Islet precursor cell (in vitro differentiated cells): ENCODE measurements at regions not wholly inside any gene's neighbourhood (a gene's known extent, or its start where the extent isn't known, plus 50 kb on each side); places are given as distances from the start of the nearest gene placed in this dataset.

Source experiments
- DNase-seq: peaks from one replicate; pipeline ENCODE4 v3.0.0-alpha.2; 2018

GRCh38 chr3:72386327-72387000 lies 461.8 kb downstream of the SHQ1 start:
- DNase-seq, result no peak

GRCh38 chr3:72385167-72385566 lies 463.1 kb downstream of the SHQ1 start:
- no peak for DNase-seq

GRCh38 chr3:72384602-72385001 lies 463.6 kb downstream of the SHQ1 start:
- DNase-seq, result no peak

- no peak for DNase-seq
Measured at GRCh38 chr3:72383883-72384282, 464.4 kb downstream of the SHQ1 start.

- no peak for DNase-seq
Measured at GRCh38 chr3:72383230-72383629, 465.0 kb downstream of the SHQ1 start.

- DNase-seq, result no peak
Measured at GRCh38 chr3:72382460-72382859, 465.8 kb downstream of the SHQ1 start.

GRCh38 chr3:72381584-72381983 lies 466.7 kb downstream of the SHQ1 start:
- DNase-seq, result no peak

GRCh38 chr3:72380711-72381493 lies 467.3 kb downstream of the SHQ1 start:
- no peak for DNase-seq

GRCh38 chr3:72380193-72380592 lies 468.1 kb downstream of the SHQ1 start:
- no peak for DNase-seq

GRCh38 chr3:72379500-72380187 lies 468.6 kb downstream of the SHQ1 start:
- no peak for DNase-seq

GRCh38 chr3:72378287-72378686 lies 470.0 kb downstream of the SHQ1 start:
- no peak for DNase-seq

GRCh38 chr3:72376956-72377710 lies 471.1 kb downstream of the SHQ1 start:
- no peak for DNase-seq

- no peak for DNase-seq
Measured at GRCh38 chr3:72375237-72376076, 472.8 kb downstream of the SHQ1 start.

- DNase-seq, result no peak
Measured at GRCh38 chr3:72373139-72373538, 475.1 kb downstream of the SHQ1 start.

- DNase-seq, result peak; percentile 61
Measured at GRCh38 chr3:72372161-72372560, 476.1 kb downstream of the SHQ1 start.

GRCh38 chr3:72371431-72371830 lies 476.8 kb downstream of the SHQ1 start:
- no peak for DNase-seq

- DNase-seq, result no peak
Measured at GRCh38 chr3:72370947-72371346, 477.3 kb downstream of the SHQ1 start.

- no peak for DNase-seq
Measured at GRCh38 chr3:72369681-72370080, 478.6 kb downstream of the SHQ1 start.

GRCh38 chr3:72368331-72368975 lies 479.8 kb downstream of the SHQ1 start:
- DNase-seq, result no peak

- DNase-seq, result no peak
Measured at GRCh38 chr3:72361990-72362389, 486.3 kb downstream of the SHQ1 start.

- DNase-seq, result peak; percentile 74
Measured at GRCh38 chr3:72359743-72360142, 488.5 kb downstream of the SHQ1 start.

- peak; percentile 12 for DNase-seq
Measured at GRCh38 chr3:72355168-72355567, 493.1 kb downstream of the SHQ1 start.
